Trophoblast cell (in vitro differentiated cells and primary cell): ENCODE measurements at regions not wholly inside any gene's neighbourhood (a gene's known extent, or its start where the extent isn't known, plus 50 kb on each side); places are given as distances from the start of the nearest gene placed in this dataset.

ENCODE experiments used
- DNase-seq, 2 donors: peaks; one replicate each; pipeline ENCODE4 v3.0.0-alpha.2; 2016
- H2AFZ ChIP-seq: 2 replicates; pipeline ENCODE4 v1.6.1; 2013; ENCODE audit warnings: low read length, moderate library complexity, mild to moderate bottlenecking; ENCODE audit not compliant: insufficient read depth, poor library complexity
- H2AK5ac ChIP-seq: 2 replicates; pipeline ENCODE4 v1.6.1; 2013; ENCODE audit warnings: mild to moderate bottlenecking, low read length
- H2BK120ac ChIP-seq: 2 replicates; pipeline ENCODE4 v1.6.1; 2013; ENCODE audit warnings: low read length, mild to moderate bottlenecking, moderate library complexity; ENCODE audit not compliant: insufficient read depth, poor library complexity
- H2BK12ac ChIP-seq: 2 replicates; pipeline ENCODE4 v1.6.1; 2013; ENCODE audit warnings: mild to moderate bottlenecking, low read length, moderate library complexity
- H2BK5ac ChIP-seq: 2 replicates; pipeline ENCODE4 v1.6.1; 2013; ENCODE audit warnings: low read length, low read depth, moderate library complexity, mild to moderate bottlenecking; ENCODE audit not compliant: poor library complexity
- H3K14ac ChIP-seq: 2 replicates; pipeline ENCODE4 v1.6.1; 2013; ENCODE audit warnings: mild to moderate bottlenecking, low read length
- H3K18ac ChIP-seq: 2 replicates; pipeline ENCODE4 v1.6.1; 2013; ENCODE audit warnings: mild to moderate bottlenecking, low read length
- H3K23ac ChIP-seq: 2 replicates; pipeline ENCODE4 v1.6.1; 2013; ENCODE audit warnings: low read length
- H3K27ac ChIP-seq: 2 replicates; pipeline ENCODE4 v1.5.1; 2013; ENCODE audit warnings: low read depth, mild to moderate bottlenecking, inconsistent platforms, low read length, moderate library complexity
- H3K27me3 ChIP-seq: 2 replicates; pipeline ENCODE4 v1.6.1; 2013; ENCODE audit warnings: inconsistent platforms, mild to moderate bottlenecking, low read length, moderate library complexity; ENCODE audit not compliant: insufficient read depth
- H3K36me3 ChIP-seq, 2 experiments: 1 replicate in 1 of 2; 2 replicates in 1 of 2; pipeline ENCODE4 v1.6.1; 2013; ENCODE audit warnings: low read length in 2 of 2, mild to moderate bottlenecking in 2 of 2, moderate library complexity in 1 of 2; ENCODE audit not compliant: insufficient read depth in 2 of 2, control insufficient read depth in 1 of 2
- H3K4ac ChIP-seq: 2 replicates; pipeline ENCODE4 v1.6.1; 2013; ENCODE audit warnings: low read depth, mild to moderate bottlenecking, low read length, moderate library complexity
- H3K4me1 ChIP-seq, 2 experiments: 1 replicate in 1 of 2; 2 replicates in 1 of 2; pipeline ENCODE4 v1.6.1; 2013; ENCODE audit warnings: low read length in 2 of 2, mild to moderate bottlenecking in 2 of 2, moderate library complexity in 1 of 2; ENCODE audit not compliant: insufficient read depth in 2 of 2, control insufficient read depth in 1 of 2
- H3K4me2 ChIP-seq: 2 replicates; pipeline ENCODE4 v1.6.1; 2013; ENCODE audit warnings: inconsistent platforms, mild to moderate bottlenecking, low read length, moderate library complexity
- H3K4me3 ChIP-seq: 2 replicates; pipeline ENCODE4 v1.5.1; 2013; ENCODE audit warnings: mild to moderate bottlenecking, low read depth, low read length, inconsistent platforms
- H3K79me1 ChIP-seq: one replicate; pipeline ENCODE4 v1.6.1; 2013; ENCODE audit warnings: low read length
- H3K79me2 ChIP-seq: 2 replicates; pipeline ENCODE4 v1.6.1; 2013; ENCODE audit warnings: low read length, mild to moderate bottlenecking; ENCODE audit not compliant: control insufficient read depth, insufficient read depth, poor library complexity
- H3K9ac ChIP-seq: 2 replicates; pipeline ENCODE4 v1.6.1; 2013; ENCODE audit warnings: mild to moderate bottlenecking, low read length
- H3K9me3 ChIP-seq: 2 replicates; pipeline ENCODE4 v1.6.1; 2013; ENCODE audit warnings: low read depth, mild to moderate bottlenecking, control low read depth, inconsistent platforms, low read length; ENCODE audit not compliant: insufficient read depth
- H4K12ac ChIP-seq: 2 replicates; pipeline ENCODE4 v1.6.1; 2013; ENCODE audit warnings: low read depth, mild to moderate bottlenecking, low read length, moderate library complexity
- H4K8ac ChIP-seq: 2 replicates; pipeline ENCODE4 v1.6.1; 2013; ENCODE audit warnings: low read depth, mild to moderate bottlenecking, low read length, moderate library complexity
- H4K91ac ChIP-seq: one replicate; pipeline ENCODE4 v1.6.1; 2013; ENCODE audit warnings: low read depth, mild to moderate bottlenecking, low read length, moderate library complexity
- WGBS: extraction: QIAGEN DNeasy Blood & Tissue Kit; methylation state at CpG from one replicate; pipeline ENCODE4 v1.1.7; 2013; ENCODE audit warnings: missing lambda C conversion rate; ENCODE audit not compliant: insufficient read length, insufficient coverage; ENCODE audit errors: extremely low coverage; 5-methylcytosine and 5-hydroxymethylcytosine counted together

- Histone ChIP-seq H3K79me2 (no peaks in the 10 kb centered on the region), H2BK120ac (no peak overlapping the region), H3K9ac (no peak overlapping the region), H3K79me1 (peaks cover 3% of the 10 kb centered on the region), H4K12ac (no peak overlapping the region), H3K36me3 (no peaks in the 10 kb centered on the region), H3K23ac (no peak overlapping the region), H3K27ac (no peak overlapping the region), H3K18ac (no peak overlapping the region), H2BK12ac (no peak overlapping the region), H3K9me3 (no peaks in the 10 kb centered on the region), H2AK5ac (no peak overlapping the region), H2BK5ac (no peak overlapping the region), H3K4me2 (no peak overlapping the region), H4K8ac (no peak overlapping the region), H3K14ac (no peak overlapping the region), H3K4me3 (no peak overlapping the region), H3K4ac (no peak overlapping the region), H2AFZ (no peak overlapping the region), H3K27me3 (no peaks in the 10 kb centered on the region), H3K4me1 (no peaks in the 10 kb centered on the region), H4K91ac (no peak overlapping the region)
- DNase-seq, result no peak
- no CpG with 5 or more reads among the region's 8 CpGs for whole genome bisulfite sequencing
Measured at GRCh38 chr1:184219883-184220282, 166.9 kb upstream of the C1orf21 start.

- no peaks in the 10 kb centered on the region for H3K4me1 ChIP-seq
- H3K4ac ChIP-seq, result no peak overlapping the region
- no peak overlapping the region for H2BK5ac ChIP-seq
- no peak for DNase-seq
- no peak overlapping the region for H3K27ac ChIP-seq
- no peaks in the 10 kb centered on the region for H3K36me3 ChIP-seq
- no CpG with 5 or more reads among the region's 2 CpGs for WGBS
- H3K27me3 ChIP-seq, result no peaks in the 10 kb centered on the region
- H3K23ac ChIP-seq, result no peak overlapping the region
- no peak overlapping the region for H4K12ac ChIP-seq
- H3K4me2 ChIP-seq, result no peak overlapping the region
- H2BK120ac ChIP-seq, result no peak overlapping the region
- no peak overlapping the region for H3K4me3 ChIP-seq
- no peak overlapping the region for H3K9ac ChIP-seq
- no peak overlapping the region for H4K8ac ChIP-seq
- no peak overlapping the region for H4K91ac ChIP-seq
- no peaks in the 10 kb centered on the region for H3K79me1 ChIP-seq
- H3K14ac ChIP-seq, result no peak overlapping the region
- H3K9me3 ChIP-seq, result no peaks in the 10 kb centered on the region
- H2AFZ ChIP-seq, result no peak overlapping the region
- no peak overlapping the region for H2BK12ac ChIP-seq
- no peaks in the 10 kb centered on the region for H3K79me2 ChIP-seq
- H3K18ac ChIP-seq, result no peak overlapping the region
- no peak overlapping the region for H2AK5ac ChIP-seq
Measured at GRCh38 chr1:184221087-184221486, 165.7 kb upstream of the C1orf21 start.

- peak; percentile 35 to 84 for DNase-seq
- WGBS, result no CpG with 5 or more reads among the region's 9 CpGs
- H4K91ac ChIP-seq, result no peak overlapping the region
Measured at GRCh38 chr1:184222652-184223052, 164.2 kb upstream of the C1orf21 start.

GRCh38 chr1:184223216-184223615 is 163.6 kb upstream of the C1orf21 start:
- no peak overlapping the region for H3K9ac ChIP-seq
- H2BK120ac ChIP-seq, result no peak overlapping the region
- H2BK5ac ChIP-seq, result no peak overlapping the region
- no peak overlapping the region for H4K91ac ChIP-seq
- H2AK5ac ChIP-seq, result no peak overlapping the region
- no peaks in the 10 kb centered on the region for H3K4me1 ChIP-seq
- no peak overlapping the region for H2AFZ ChIP-seq
- H4K8ac ChIP-seq, result no peak overlapping the region
- no peaks in the 10 kb centered on the region for H3K27me3 ChIP-seq
- no peaks in the 10 kb centered on the region for H3K79me2 ChIP-seq
- H3K79me1 ChIP-seq, result no peaks in the 10 kb centered on the region
- H3K4ac ChIP-seq, result no peak overlapping the region
- H3K18ac ChIP-seq, result no peak overlapping the region
- peak; percentile 18 to 55 for DNase-seq
- no peaks in the 10 kb centered on the region for H3K36me3 ChIP-seq
- H3K9me3 ChIP-seq, result no peaks in the 10 kb centered on the region
- WGBS, result no CpG with 5 or more reads among the region's 11 CpGs
- H3K4me3 ChIP-seq, result no peak overlapping the region
- no peak overlapping the region for H4K12ac ChIP-seq
- no peak overlapping the region for H2BK12ac ChIP-seq
- no peak overlapping the region for H3K23ac ChIP-seq
- no peak overlapping the region for H3K14ac ChIP-seq
- H3K4me2 ChIP-seq, result no peak overlapping the region
- H3K27ac ChIP-seq, result no peak overlapping the region

More at GRCh38 chr1:184222652-184223052, 164.2 kb upstream of the C1orf21 start:
- H3K18ac ChIP-seq, result no peak overlapping the region
- no peaks in the 10 kb centered on the region for H3K27me3 ChIP-seq
- H3K14ac ChIP-seq, result no peak overlapping the region
- H2BK12ac ChIP-seq, result no peak overlapping the region
- H3K4me1 ChIP-seq, result no peaks in the 10 kb centered on the region
- no peaks in the 10 kb centered on the region for H3K9me3 ChIP-seq
- H2BK120ac ChIP-seq, result no peak overlapping the region
- H3K79me2 ChIP-seq, result no peaks in the 10 kb centered on the region
- H3K79me1 ChIP-seq, result no peaks in the 10 kb centered on the region
- no peak overlapping the region for H2BK5ac ChIP-seq
- no peak overlapping the region for H4K12ac ChIP-seq
- no peak overlapping the region for H3K9ac ChIP-seq
- H3K4me3 ChIP-seq, result no peak overlapping the region
- no peak overlapping the region for H4K8ac ChIP-seq
- no peak overlapping the region for H3K4me2 ChIP-seq
- no peak overlapping the region for H3K27ac ChIP-seq
- H2AFZ ChIP-seq, result no peak overlapping the region
- no peak overlapping the region for H2AK5ac ChIP-seq
- no peak overlapping the region for H3K4ac ChIP-seq
- no peaks in the 10 kb centered on the region for H3K36me3 ChIP-seq
- H3K23ac ChIP-seq, result no peak overlapping the region
